ENCODE measurements at regions not wholly inside any gene's neighbourhood (a gene's known extent, or its start where the extent isn't known, plus 50 kb on each side); places are given as distances from the start of the nearest gene placed in this dataset.

DNA sequence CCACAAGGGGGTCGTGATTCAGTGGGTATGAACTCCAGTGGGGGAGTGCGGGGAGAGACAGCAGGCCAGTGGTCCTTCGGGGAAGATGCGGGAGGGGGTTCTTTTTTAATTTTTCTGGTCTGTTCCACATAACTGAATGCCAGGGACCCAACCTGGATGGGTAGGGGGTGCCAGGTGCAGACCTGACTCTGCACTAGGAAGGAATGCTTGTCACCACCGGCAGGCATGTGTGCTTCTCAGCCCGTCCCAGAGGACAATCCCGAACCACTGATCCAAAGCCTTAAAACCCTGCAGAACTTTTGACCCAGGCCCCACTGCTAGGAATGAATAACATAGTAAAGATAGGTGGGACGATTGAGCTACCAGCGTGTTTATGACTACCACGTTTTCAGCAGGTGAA lies 72.0 kb downstream of the DIO3 start:
- no peak overlapping the region for H3K27ac ChIP-seq (ENCODE audit: low read length)
- POLR2A ChIA-PET = no interaction called here

DNA sequence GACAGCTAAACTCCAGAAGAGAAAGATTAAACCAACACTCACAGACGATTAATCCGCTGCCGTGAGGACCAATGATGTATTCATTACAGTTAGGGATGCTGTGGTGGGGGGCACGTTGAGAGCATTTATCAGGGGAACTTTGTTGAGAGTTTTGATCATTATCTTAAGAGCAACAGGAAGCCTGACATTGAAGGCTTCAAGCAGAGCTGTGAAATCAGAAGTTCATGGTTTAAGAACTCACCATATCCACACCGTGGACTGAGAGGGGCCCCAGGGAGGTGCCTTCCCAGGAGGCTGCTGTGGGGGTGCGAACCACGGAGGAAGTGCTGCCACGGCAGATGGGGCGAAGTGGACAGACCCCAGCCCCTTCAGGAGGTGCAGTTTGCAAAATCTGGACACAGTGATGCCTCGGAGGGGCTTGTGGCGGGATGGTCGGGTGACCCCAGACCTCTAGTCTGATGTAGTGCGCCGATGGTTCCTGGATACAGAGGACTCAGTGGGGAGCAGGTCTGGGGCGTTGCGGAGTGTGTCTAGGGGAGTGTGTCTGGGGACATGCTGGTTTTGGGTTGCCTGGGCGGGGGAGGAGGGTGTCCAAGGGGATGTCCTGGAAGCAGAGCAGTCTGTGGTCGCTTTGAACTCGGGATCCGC lies 73.0 kb downstream of the DIO3 start:
- intact Hi-C loops (cut with micrococcal nuclease; ENCODE audit: unreplicated experiment) (no loop called here), in situ Hi-C loops (cut with HindIII; ENCODE audit: low pct_unique_long_range_greater_than_20kb, low sequenced_read_pairs) (no loop called here)
- no peaks in the 10 kb centered on the region for H3K36me3 ChIP-seq (ENCODE audit: control insufficient read depth, insufficient read depth, low read length)
- CTCF ChIA-PET = no interaction called here
- TF ChIP-seq POLR2AphosphoS5 (IDR thresholded peaks at IDR 0.05; ENCODE audit: low read depth, low read length) = no peak
- TF ChIP-seq, protein P1, sequence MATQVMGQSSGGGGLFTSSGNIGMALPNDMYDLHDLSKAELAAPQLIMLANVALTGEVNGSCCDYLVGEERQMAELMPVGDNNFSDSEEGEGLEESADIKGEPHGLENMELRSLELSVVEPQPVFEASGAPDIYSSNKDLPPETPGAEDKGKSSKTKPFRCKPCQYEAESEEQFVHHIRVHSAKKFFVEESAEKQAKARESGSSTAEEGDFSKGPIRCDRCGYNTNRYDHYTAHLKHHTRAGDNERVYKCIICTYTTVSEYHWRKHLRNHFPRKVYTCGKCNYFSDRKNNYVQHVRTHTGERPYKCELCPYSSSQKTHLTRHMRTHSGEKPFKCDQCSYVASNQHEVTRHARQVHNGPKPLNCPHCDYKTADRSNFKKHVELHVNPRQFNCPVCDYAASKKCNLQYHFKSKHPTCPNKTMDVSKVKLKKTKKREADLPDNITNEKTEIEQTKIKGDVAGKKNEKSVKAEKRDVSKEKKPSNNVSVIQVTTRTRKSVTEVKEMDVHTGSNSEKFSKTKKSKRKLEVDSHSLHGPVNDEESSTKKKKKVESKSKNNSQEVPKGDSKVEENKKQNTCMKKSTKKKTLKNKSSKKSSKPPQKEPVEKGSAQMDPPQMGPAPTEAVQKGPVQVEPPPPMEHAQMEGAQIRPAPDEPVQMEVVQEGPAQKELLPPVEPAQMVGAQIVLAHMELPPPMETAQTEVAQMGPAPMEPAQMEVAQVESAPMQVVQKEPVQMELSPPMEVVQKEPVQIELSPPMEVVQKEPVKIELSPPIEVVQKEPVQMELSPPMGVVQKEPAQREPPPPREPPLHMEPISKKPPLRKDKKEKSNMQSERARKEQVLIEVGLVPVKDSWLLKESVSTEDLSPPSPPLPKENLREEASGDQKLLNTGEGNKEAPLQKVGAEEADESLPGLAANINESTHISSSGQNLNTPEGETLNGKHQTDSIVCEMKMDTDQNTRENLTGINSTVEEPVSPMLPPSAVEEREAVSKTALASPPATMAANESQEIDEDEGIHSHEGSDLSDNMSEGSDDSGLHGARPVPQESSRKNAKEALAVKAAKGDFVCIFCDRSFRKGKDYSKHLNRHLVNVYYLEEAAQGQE (IDR thresholded peaks at IDR 0.05; ENCODE audit: insufficient read depth in 1 of 2, low read depth in 2 of 2, low read length in 1 of 2) = no peak
- TF ChIP-seq, protein P2, sequence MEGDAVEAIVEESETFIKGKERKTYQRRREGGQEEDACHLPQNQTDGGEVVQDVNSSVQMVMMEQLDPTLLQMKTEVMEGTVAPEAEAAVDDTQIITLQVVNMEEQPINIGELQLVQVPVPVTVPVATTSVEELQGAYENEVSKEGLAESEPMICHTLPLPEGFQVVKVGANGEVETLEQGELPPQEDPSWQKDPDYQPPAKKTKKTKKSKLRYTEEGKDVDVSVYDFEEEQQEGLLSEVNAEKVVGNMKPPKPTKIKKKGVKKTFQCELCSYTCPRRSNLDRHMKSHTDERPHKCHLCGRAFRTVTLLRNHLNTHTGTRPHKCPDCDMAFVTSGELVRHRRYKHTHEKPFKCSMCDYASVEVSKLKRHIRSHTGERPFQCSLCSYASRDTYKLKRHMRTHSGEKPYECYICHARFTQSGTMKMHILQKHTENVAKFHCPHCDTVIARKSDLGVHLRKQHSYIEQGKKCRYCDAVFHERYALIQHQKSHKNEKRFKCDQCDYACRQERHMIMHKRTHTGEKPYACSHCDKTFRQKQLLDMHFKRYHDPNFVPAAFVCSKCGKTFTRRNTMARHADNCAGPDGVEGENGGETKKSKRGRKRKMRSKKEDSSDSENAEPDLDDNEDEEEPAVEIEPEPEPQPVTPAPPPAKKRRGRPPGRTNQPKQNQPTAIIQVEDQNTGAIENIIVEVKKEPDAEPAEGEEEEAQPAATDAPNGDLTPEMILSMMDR (IDR thresholded peaks at IDR 0.05) = no peak
- TF ChIP-seq SIN3A (IDR thresholded peaks at IDR 0.05; ENCODE audit: borderline replicate concordance, insufficient read depth, low read depth, low read length) = no peak
- no peak for TF ChIP-seq TCF7L2 (IDR thresholded peaks at IDR 0.05; ENCODE audit: low read depth, low read length)
- H3K9me3 ChIP-seq (ENCODE audit: control insufficient read depth, insufficient read depth, low read depth, low read length) = no peaks in the 10 kb centered on the region
- no peaks in the 10 kb centered on the region for H3K4me1 ChIP-seq (ENCODE audit: control insufficient read depth, insufficient read depth, low read length)
- H3K27ac ChIP-seq (ENCODE audit: low read length) = no peak overlapping the region
- DNase-seq (ENCODE audit: low read depth, low spot score) (no peak), ATAC-seq (no peak)
- no TSS peak for BruUV-seq (replicated peaks)
- H3K27me3 ChIP-seq (ENCODE audit: control insufficient read depth, insufficient read depth, low read length) = no peaks in the 10 kb centered on the region
- POLR2A ChIA-PET = no interaction called here
- no peak overlapping the region for H3K4me3 ChIP-seq (ENCODE audit: low read depth in 2 of 2, low read length in 2 of 2)

More for the DNA sequence above, 72.0 kb downstream of the DIO3 start:
- intact Hi-C loops (cut with micrococcal nuclease; ENCODE audit: unreplicated experiment) = no loop called here
- DNase-seq (ENCODE audit: low read depth, low spot score) (no peak), ATAC-seq (no peak)
- no TSS peak for BruUV-seq (replicated peaks)
- TF ChIP-seq TCF7L2 (IDR thresholded peaks at IDR 0.05; ENCODE audit: low read depth, low read length) (no peak), POLR2AphosphoS5 (IDR thresholded peaks at IDR 0.05; ENCODE audit: low read depth, low read length) (no peak), SIN3A (IDR thresholded peaks at IDR 0.05; ENCODE audit: borderline replicate concordance, insufficient read depth, low read depth, low read length) (no peak)
- TF ChIP-seq, protein P1 (IDR thresholded peaks at IDR 0.05; ENCODE audit: insufficient read depth in 1 of 2, low read depth in 2 of 2, low read length in 1 of 2) = no peak
- TF ChIP-seq, protein P2 (IDR thresholded peaks at IDR 0.05) = no peak
- Histone ChIP-seq H3K9me3 (ENCODE audit: control insufficient read depth, insufficient read depth, low read depth, low read length) (no peaks in the 10 kb centered on the region), H3K4me3 (ENCODE audit: low read depth in 2 of 2, low read length in 2 of 2) (no peak overlapping the region), H3K27me3 (ENCODE audit: control insufficient read depth, insufficient read depth, low read length) (no peaks in the 10 kb centered on the region), H3K36me3 (ENCODE audit: control insufficient read depth, insufficient read depth, low read length) (no peaks in the 10 kb centered on the region), H3K4me1 (ENCODE audit: control insufficient read depth, insufficient read depth, low read length) (peaks cover 3% of the 10 kb centered on the region; the same call in 1 of the 2 replicates)
- CTCF ChIA-PET = no interaction called here
- in situ Hi-C loops (cut with HindIII; ENCODE audit: low pct_unique_long_range_greater_than_20kb, low sequenced_read_pairs) = no loop called here
